GM03348 (cell line): ENCODE measurements at regions not wholly inside any gene's neighbourhood (a gene's known extent, or its start where the extent isn't known, plus 50 kb on each side); places are given as distances from the start of the nearest gene placed in this dataset.

Experiments used
- DNase-seq: peaks from one replicate; pipeline ENCODE4 v3.0.0; 2012; ENCODE audit warnings: low spot score

- no peak for DNase-seq
Measured at GRCh38 chr3:139732729-139733128, 55.0 kb upstream of the NMNAT3 start.

GRCh38 chr3:139729300-139729699, 51.5 kb upstream of the NMNAT3 start:
- DNase-seq, result no peak

GRCh38 chr3:139728414-139728813, 50.6 kb upstream of the NMNAT3 start:
- no peak for DNase-seq
